A549 (cell line): ENCODE measurements at regions not wholly inside any gene's neighbourhood (a gene's known extent, or its start where the extent isn't known, plus 50 kb on each side); places are given as distances from the start of the nearest gene placed in this dataset.
"Not testable (repeated sequence)": the region's sequence is repeated elsewhere in the genome, so short reads cannot be mapped to it uniquely, and the experiment has no call there.

Experiments
- EP300 ChIP-seq, 2 experiments: fragments of >200 bp; sonication (Bioruptor Twin); formaldehyde crosslinking; IDR thresholded peaks; 2 replicates in 1 of 2; 3 replicates in 1 of 2; pipeline ENCODE4 v1.6.1; 2016 to 2017
- JUNB ChIP-seq: fragments of >200 bp; sonication (Bioruptor Twin); formaldehyde crosslinking; IDR thresholded peaks from 2 replicates; pipeline ENCODE4 v1.6.1; 2016
- KDM1A ChIP-seq: fragments of 200-600 bp; sonication (generic); IDR thresholded peaks from 2 replicates; pipeline ENCODE4 v1.6.1; 2016; ENCODE audit warnings: low read depth, mild to moderate bottlenecking
- POLR2A ChIP-seq: IDR thresholded peaks from 2 replicates; pipeline ENCODE4 v1.6.1; 2012; ENCODE audit warnings: mild to moderate bottlenecking, low read length
- RNF2 ChIP-seq: fragments of 200-600 bp; sonication (generic); IDR thresholded peaks from 2 replicates; pipeline ENCODE4 v1.6.1; 2016; ENCODE audit warnings: low read depth, mild to moderate bottlenecking, antibody characterized with exemption, moderate library complexity, borderline replicate concordance
- TF ChIP-seq, protein P1 (sequence below): fragments of 250-450 bp; sonication (Bioruptor Pico); IDR thresholded peaks from 2 replicates; pipeline ENCODE4 v1.5.0; 2021; ENCODE audit warnings: mild to moderate bottlenecking, moderate library complexity, borderline replicate concordance

DNA sequence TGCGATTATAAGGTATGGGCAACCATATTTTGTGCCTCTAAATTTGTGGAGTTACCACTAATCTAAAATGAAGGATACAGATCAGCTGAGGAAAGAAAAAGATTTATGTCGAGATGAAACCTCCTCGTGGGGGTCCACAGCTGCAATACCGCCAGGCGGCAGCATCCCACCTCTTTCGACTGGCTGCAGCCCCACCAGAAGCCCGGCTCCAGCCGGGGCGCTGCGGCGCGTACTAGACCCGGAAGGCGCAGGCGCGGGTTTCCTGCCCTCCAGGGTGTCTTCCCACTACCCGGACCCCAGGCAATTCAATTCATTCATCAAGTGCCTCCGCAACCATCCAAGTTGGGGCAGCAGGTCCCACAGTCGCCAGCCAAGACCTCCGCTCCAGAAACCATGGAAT is 366.1 kb upstream of the DEFB115 start:
- TF ChIP-seq POLR2A; KDM1A; EP300 (IDR thresholded peaks at IDR 0.05); RNF2; JUNB: not testable (repeated sequence)
- TF ChIP-seq, protein P1, sequence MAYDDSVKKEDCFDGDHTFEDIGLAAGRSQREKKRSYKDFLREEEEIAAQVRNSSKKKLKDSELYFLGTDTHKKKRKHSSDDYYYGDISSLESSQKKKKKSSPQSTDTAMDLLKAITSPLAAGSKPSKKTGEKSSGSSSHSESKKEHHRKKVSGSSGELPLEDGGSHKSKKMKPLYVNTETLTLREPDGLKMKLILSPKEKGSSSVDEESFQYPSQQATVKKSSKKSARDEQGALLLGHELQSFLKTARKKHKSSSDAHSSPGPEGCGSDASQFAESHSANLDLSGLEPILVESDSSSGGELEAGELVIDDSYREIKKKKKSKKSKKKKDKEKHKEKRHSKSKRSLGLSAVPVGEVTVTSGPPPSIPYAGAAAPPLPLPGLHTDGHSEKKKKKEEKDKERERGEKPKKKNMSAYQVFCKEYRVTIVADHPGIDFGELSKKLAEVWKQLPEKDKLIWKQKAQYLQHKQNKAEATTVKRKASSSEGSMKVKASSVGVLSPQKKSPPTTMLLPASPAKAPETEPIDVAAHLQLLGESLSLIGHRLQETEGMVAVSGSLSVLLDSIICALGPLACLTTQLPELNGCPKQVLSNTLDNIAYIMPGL (CRISPR knock-in tag), result not testable (repeated sequence)
